Suprapubic skin (tissue), 4 donors: ENCODE measurements at regions not wholly inside any gene's neighbourhood (a gene's known extent, or its start where the extent isn't known, plus 50 kb on each side); places are given as distances from the start of the nearest gene placed in this dataset.

Experiments
- DNase-seq, 2 donors: peaks; one replicate each; pipeline ENCODE4 v3.0.0-alpha.2; 2019; ENCODE audit warnings: low spot score in 2 of 2
- H3K27ac ChIP-seq: fragments of 200-600 bp; sonication (generic); one replicate; pipeline ENCODE4 v1.5.1; 2019
- H3K27me3 ChIP-seq: fragments of 200-600 bp; sonication (generic); one replicate; pipeline ENCODE4 v1.5.1; 2019
- H3K36me3 ChIP-seq: fragments of 200-600 bp; sonication (generic); one replicate; pipeline ENCODE4 v1.5.1; 2019
- H3K4me1 ChIP-seq: fragments of 200-600 bp; sonication (generic); one replicate; pipeline ENCODE4 v1.5.1; 2019
- H3K4me3 ChIP-seq: fragments of 200-600 bp; sonication (generic); one replicate; pipeline ENCODE4 v1.5.1; 2019; ENCODE audit warnings: mild to moderate bottlenecking
- H3K9me3 ChIP-seq: fragments of 200-600 bp; sonication (generic); one replicate; pipeline ENCODE4 v1.5.1; 2019
- EP300 ChIP-seq: sonication (generic); formaldehyde crosslinking; IDR thresholded peaks from one replicate; pipeline ENCODE4 v1.6.1; 2017; ENCODE audit warnings: antibody characterized with exemption
- POLR2A ChIP-seq, 2 donors: fragments of 450-650 bp; IDR thresholded peaks; one replicate each; pipeline ENCODE4 v1.6.1; 2017; ENCODE audit warnings: antibody characterized with exemption in 2 of 2, mild to moderate bottlenecking in 2 of 2, moderate library complexity in 2 of 2
- POLR2AphosphoS5 ChIP-seq, 3 donors: sonication (generic); formaldehyde crosslinking; IDR thresholded peaks; one replicate each; pipeline ENCODE4 v1.6.1; 2017; ENCODE audit warnings: antibody characterized with exemption in 3 of 3
- WGBS: methylation state at CpG from one replicate; pipeline ENCODE4 v1.1.5; 2018; 5-methylcytosine and 5-hydroxymethylcytosine counted together
- TF ChIP-seq, protein P1 (sequence below), 2 donors: fragments of 200-600 bp in 1 of 2; fragments of 450-650 bp in 1 of 2; sonication (generic) in 1 of 2; IDR thresholded peaks; one replicate each; pipeline ENCODE4 v1.5.1; 2016 to 2019; ENCODE audit warnings: antibody characterized with exemption in 2 of 2, mild to moderate bottlenecking in 1 of 2, moderate library complexity in 1 of 2

DNA sequence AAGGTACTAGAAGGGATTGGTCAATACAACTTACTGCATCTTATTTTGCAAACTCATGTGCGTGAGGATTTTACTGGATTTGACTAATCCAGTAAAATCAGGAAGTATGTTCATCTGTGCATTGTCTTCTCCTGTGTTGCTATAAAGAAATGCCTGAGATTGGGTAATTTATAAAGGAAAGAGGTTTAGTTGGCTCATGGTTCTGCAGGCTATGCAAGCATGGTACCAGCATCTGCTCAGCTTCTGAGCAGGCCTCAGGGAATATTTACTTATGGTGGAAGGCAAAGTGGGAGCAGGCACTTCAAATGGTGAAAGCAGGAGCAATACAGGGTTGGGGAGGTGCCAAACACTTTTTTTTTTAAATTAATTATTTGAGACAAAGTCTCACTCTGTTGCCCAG lies 2199.5 kb upstream of the WWC1 start:
- no peaks in the 10 kb centered on the region for H3K9me3 ChIP-seq
- no peaks in the 10 kb centered on the region for H3K36me3 ChIP-seq
- no peak overlapping the region for H3K27ac ChIP-seq
- H3K27me3 ChIP-seq, result no peaks in the 10 kb centered on the region
- H3K4me1 ChIP-seq, result no peaks in the 10 kb centered on the region
- no peak overlapping the region for H3K4me3 ChIP-seq
- WGBS, result 96% methylated on average over 1 of the region's 1 CpG
- TF ChIP-seq POLR2A (IDR thresholded peaks at IDR 0.05) (no peak), EP300 (no peak), POLR2AphosphoS5 (IDR thresholded peaks at IDR 0.05) (no peak)
- TF ChIP-seq, protein P1, sequence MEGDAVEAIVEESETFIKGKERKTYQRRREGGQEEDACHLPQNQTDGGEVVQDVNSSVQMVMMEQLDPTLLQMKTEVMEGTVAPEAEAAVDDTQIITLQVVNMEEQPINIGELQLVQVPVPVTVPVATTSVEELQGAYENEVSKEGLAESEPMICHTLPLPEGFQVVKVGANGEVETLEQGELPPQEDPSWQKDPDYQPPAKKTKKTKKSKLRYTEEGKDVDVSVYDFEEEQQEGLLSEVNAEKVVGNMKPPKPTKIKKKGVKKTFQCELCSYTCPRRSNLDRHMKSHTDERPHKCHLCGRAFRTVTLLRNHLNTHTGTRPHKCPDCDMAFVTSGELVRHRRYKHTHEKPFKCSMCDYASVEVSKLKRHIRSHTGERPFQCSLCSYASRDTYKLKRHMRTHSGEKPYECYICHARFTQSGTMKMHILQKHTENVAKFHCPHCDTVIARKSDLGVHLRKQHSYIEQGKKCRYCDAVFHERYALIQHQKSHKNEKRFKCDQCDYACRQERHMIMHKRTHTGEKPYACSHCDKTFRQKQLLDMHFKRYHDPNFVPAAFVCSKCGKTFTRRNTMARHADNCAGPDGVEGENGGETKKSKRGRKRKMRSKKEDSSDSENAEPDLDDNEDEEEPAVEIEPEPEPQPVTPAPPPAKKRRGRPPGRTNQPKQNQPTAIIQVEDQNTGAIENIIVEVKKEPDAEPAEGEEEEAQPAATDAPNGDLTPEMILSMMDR (IDR thresholded peaks at IDR 0.05), result no peak
- no peak for DNase-seq

DNA sequence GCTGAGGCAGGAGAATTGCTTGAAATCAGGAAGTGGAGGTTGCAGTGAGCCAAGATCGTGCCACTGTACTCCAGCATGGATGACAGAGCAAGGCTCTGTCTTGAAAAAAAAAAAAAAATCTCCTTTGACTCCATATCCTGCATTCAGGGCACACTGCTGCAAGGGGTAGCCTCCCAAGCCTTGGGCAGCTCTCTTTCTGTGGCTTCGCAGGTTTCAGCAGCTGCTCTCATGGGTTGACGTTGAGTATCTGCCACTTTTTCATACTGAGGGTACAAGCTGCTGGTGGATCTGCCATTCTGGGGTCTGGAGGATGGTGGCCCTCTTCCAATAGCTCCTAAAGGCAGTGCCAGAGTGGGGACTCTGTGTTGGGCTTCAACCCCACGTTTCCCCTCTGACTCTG lies 2198.1 kb upstream of the WWC1 start:
- TF ChIP-seq POLR2AphosphoS5 (IDR thresholded peaks at IDR 0.05) (no peak), POLR2A (IDR thresholded peaks at IDR 0.05) (no peak), EP300 (no peak)
- TF ChIP-seq, protein P1 (IDR thresholded peaks at IDR 0.05), result no peak
- no peaks in the 10 kb centered on the region for H3K27me3 ChIP-seq
- H3K4me1 ChIP-seq, result no peaks in the 10 kb centered on the region
- no peak overlapping the region for H3K27ac ChIP-seq
- DNase-seq, result no peak
- H3K36me3 ChIP-seq, result no peaks in the 10 kb centered on the region
- H3K9me3 ChIP-seq, result no peaks in the 10 kb centered on the region
- 85% methylated on average over 4 of the region's 4 CpGs for WGBS
- H3K4me3 ChIP-seq, result no peak overlapping the region

DNA sequence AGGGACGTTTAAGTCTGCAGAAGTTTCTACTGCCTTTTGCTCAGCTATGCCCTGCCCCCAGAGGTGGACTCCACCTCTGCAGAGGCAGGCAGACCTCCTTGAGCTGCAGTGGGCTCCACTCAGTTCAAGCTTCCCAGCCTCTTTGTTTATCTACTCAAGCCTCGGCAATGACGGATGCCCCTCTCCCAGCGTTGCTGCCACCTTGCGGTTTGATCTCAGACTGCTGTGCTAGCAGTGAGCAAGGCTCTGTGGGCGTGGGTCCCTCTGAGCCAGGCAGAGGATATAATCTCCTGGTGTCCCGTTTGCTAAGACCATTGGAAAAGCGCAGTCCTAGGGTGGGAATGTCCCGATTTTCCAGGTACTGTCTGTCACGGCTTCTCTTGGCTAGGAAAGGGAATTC lies 2188.5 kb upstream of the WWC1 start:
- H3K36me3 ChIP-seq, result no peaks in the 10 kb centered on the region
- TF ChIP-seq POLR2A (IDR thresholded peaks at IDR 0.05) (no peak), EP300 (no peak), POLR2AphosphoS5 (IDR thresholded peaks at IDR 0.05) (no peak)
- WGBS, result 86% methylated on average over 7 of the region's 10 CpGs
- H3K4me1 ChIP-seq, result no peaks in the 10 kb centered on the region
- H3K4me3 ChIP-seq, result no peak overlapping the region
- DNase-seq, result no peak
- no peak overlapping the region for H3K27ac ChIP-seq
- H3K9me3 ChIP-seq, result peaks cover 11% of the 10 kb centered on the region
- no peaks in the 10 kb centered on the region for H3K27me3 ChIP-seq

DNA sequence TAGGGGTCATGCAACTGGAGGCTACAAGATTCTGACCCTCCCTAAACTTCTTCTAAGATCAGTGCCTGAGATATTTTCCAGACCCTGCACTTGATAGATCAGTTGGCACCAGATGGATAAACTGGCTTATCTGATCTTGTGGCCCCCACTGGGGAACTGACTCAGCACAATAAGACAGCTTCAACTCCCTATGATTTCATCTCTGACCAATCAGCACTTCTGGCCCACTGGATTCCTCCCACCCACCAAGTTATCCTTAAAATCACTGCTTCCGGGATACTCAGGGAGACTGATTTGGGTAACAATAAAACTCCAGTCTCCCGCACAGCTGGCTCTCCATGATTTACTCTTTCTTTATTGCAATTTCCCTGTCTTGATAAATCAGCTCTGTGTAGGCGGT lies 2180.4 kb upstream of the WWC1 start:
- H3K9me3 ChIP-seq, result no peaks in the 10 kb centered on the region
- no peak overlapping the region for H3K4me3 ChIP-seq
- no peak overlapping the region for H3K27ac ChIP-seq
- WGBS, result 84% methylated on average over 3 of the region's 3 CpGs
- no peaks in the 10 kb centered on the region for H3K4me1 ChIP-seq
- no peaks in the 10 kb centered on the region for H3K36me3 ChIP-seq
- no peak for DNase-seq
- H3K27me3 ChIP-seq, result no peaks in the 10 kb centered on the region
- no peak for TF ChIP-seq EP300
- no peak for TF ChIP-seq POLR2AphosphoS5 (IDR thresholded peaks at IDR 0.05)
- TF ChIP-seq POLR2A (IDR thresholded peaks at IDR 0.05), result no peak
- TF ChIP-seq, protein P1 (IDR thresholded peaks at IDR 0.05), result no peak

DNA sequence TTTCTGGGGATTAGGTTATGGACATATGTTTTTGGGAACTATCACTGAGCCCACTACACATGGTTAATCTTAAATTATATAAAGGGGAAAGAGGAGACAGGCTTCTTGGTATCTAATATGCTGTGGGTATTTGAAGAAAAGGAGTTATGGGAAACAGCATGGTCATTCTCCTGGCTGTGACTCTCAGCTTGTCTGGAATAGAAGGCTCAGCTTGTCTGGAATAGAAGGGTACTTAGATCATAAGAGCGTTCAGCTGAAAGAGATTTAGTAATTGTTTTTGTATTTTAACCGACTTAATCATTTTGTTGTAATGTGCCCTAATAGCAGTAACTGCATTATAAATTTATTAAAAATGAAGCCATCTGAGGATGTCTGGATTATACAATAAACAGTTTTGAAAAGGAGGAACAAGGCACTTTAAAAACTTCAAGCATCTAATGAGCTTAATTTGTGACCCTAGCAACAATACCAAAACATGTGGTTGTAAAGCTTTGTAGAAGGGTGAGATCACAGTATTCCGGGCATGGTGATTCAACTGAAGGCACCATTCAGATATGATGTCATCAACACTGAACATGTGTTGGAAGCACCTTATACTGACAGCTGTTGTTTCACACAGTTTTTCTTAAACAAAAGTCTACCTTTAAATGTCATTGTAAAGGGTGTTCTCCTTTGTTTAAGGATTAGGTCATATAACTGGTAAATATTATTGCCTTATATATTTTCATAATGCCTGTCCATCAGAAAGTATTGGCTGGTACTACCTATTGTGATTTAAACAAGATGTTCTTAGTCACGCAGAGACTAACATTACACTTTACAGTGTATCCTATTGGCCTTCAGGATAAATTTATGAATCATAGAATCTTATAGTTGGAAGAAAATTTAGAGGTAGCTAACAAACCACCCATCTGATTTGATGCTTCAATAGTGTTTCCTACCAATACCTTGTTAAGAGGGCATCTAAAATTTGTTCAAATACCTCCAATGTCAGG lies 2174.1 kb upstream of the WWC1 start:
- Histone ChIP-seq H3K4me1 (no peaks in the 10 kb centered on the region), H3K36me3 (no peaks in the 10 kb centered on the region), H3K27ac (no peak overlapping the region), H3K27me3 (no peaks in the 10 kb centered on the region), H3K9me3 (no peaks in the 10 kb centered on the region), H3K4me3 (no peak overlapping the region)
- TF ChIP-seq POLR2AphosphoS5 (IDR thresholded peaks at IDR 0.05), result no peak
- TF ChIP-seq, protein P1 (IDR thresholded peaks at IDR 0.05), result no peak
- TF ChIP-seq EP300, result no peak
- no peak for TF ChIP-seq POLR2A (IDR thresholded peaks at IDR 0.05)
- no peak for DNase-seq
- WGBS, result 59% methylated on average over 4 of the region's 4 CpGs
